ENCODE measurements at regions not wholly inside any gene's neighbourhood (a gene's known extent, or its start where the extent isn't known, plus 50 kb on each side); places are given as distances from the start of the nearest gene placed in this dataset.

- Mint-ChIP-seq H3K4me1 (no peaks in the 10 kb centered on the region), H3K4me3 (no peak overlapping the region), H3K9me3 (ENCODE audit: low read depth) (peaks cover 4% of the 10 kb centered on the region), H3K27me3 (no peaks in the 10 kb centered on the region), H3K36me3 (no peaks in the 10 kb centered on the region), H3K27ac (no peak overlapping the region)
- CTCF ChIA-PET: no interaction called here
- no peak for ATAC-seq
- no peak for DNase-seq
Measured at GRCh38 chr12:24302708-24303107, 353.2 kb upstream of the SOX5 start.

- H3K4me1 Mint-ChIP-seq: no peaks in the 10 kb centered on the region
- no peaks in the 10 kb centered on the region for H3K27me3 Mint-ChIP-seq
- DNase-seq (no peak), ATAC-seq (no peak)
- CTCF ChIA-PET: no interaction called here
- H3K27ac Mint-ChIP-seq: no peak overlapping the region
- no peaks in the 10 kb centered on the region for H3K36me3 Mint-ChIP-seq
- no peaks in the 10 kb centered on the region for H3K9me3 Mint-ChIP-seq (ENCODE audit: low read depth)
- H3K4me3 Mint-ChIP-seq: no peak overlapping the region
Measured at GRCh38 chr12:24297516-24297915, 348.0 kb upstream of the SOX5 start.

GRCh38 chr12:24293549-24293948 is 344.1 kb upstream of the SOX5 start:
- Mint-ChIP-seq H3K36me3 (no peaks in the 10 kb centered on the region), H3K4me3 (no peak overlapping the region), H3K27ac (no peak overlapping the region), H3K27me3 (no peaks in the 10 kb centered on the region), H3K4me1 (no peaks in the 10 kb centered on the region), H3K9me3 (ENCODE audit: low read depth) (no peaks in the 10 kb centered on the region)
- CTCF ChIA-PET: no interaction called here
- DNase-seq (no peak), ATAC-seq (no peak)

GRCh38 chr12:24287963-24288362 is 338.5 kb upstream of the SOX5 start:
- Mint-ChIP-seq H3K27ac (no peak overlapping the region), H3K27me3 (no peaks in the 10 kb centered on the region), H3K4me3 (no peak overlapping the region), H3K4me1 (no peaks in the 10 kb centered on the region), H3K36me3 (no peaks in the 10 kb centered on the region), H3K9me3 (ENCODE audit: low read depth) (no peaks in the 10 kb centered on the region)
- DNase-seq: no peak
- no peak for ATAC-seq
- CTCF ChIA-PET: no interaction called here

GRCh38 chr12:24285448-24285847 is 336.0 kb upstream of the SOX5 start:
- DNase-seq: no peak
- ATAC-seq: no peak
- no peaks in the 10 kb centered on the region for H3K27me3 Mint-ChIP-seq
- no peaks in the 10 kb centered on the region for H3K9me3 Mint-ChIP-seq (ENCODE audit: low read depth)
- CTCF ChIA-PET: no interaction called here
- H3K27ac Mint-ChIP-seq: no peak overlapping the region
- H3K4me1 Mint-ChIP-seq: no peaks in the 10 kb centered on the region
- H3K4me3 Mint-ChIP-seq: no peak overlapping the region
- H3K36me3 Mint-ChIP-seq: no peaks in the 10 kb centered on the region

- CTCF ChIA-PET: no interaction called here
- ATAC-seq: no peak
- no peak overlapping the region for H3K4me3 Mint-ChIP-seq
- no peaks in the 10 kb centered on the region for H3K36me3 Mint-ChIP-seq
- H3K9me3 Mint-ChIP-seq (ENCODE audit: low read depth): no peaks in the 10 kb centered on the region
- no peaks in the 10 kb centered on the region for H3K27me3 Mint-ChIP-seq
- H3K27ac Mint-ChIP-seq: no peak overlapping the region
- DNase-seq: no peak
- no peaks in the 10 kb centered on the region for H3K4me1 Mint-ChIP-seq
Measured at GRCh38 chr12:24281341-24281740, 331.9 kb upstream of the SOX5 start.

- ATAC-seq (no peak), DNase-seq (no peak)
- Mint-ChIP-seq H3K4me1 (no peaks in the 10 kb centered on the region), H3K36me3 (no peaks in the 10 kb centered on the region), H3K27ac (no peak overlapping the region), H3K9me3 (ENCODE audit: low read depth) (no peaks in the 10 kb centered on the region), H3K27me3 (no peaks in the 10 kb centered on the region), H3K4me3 (no peak overlapping the region)
- CTCF ChIA-PET: no interaction called here
Measured at GRCh38 chr12:24280056-24280842, 330.8 kb upstream of the SOX5 start.

GRCh38 chr12:24278832-24279231 is 329.4 kb upstream of the SOX5 start:
- no peak overlapping the region for H3K27ac Mint-ChIP-seq
- CTCF ChIA-PET: no interaction called here
- no peaks in the 10 kb centered on the region for H3K9me3 Mint-ChIP-seq (ENCODE audit: low read depth)
- DNase-seq (no peak), ATAC-seq (no peak)
- H3K4me1 Mint-ChIP-seq: no peaks in the 10 kb centered on the region
- no peak overlapping the region for H3K4me3 Mint-ChIP-seq
- no peaks in the 10 kb centered on the region for H3K36me3 Mint-ChIP-seq
- H3K27me3 Mint-ChIP-seq: no peaks in the 10 kb centered on the region

- no peaks in the 10 kb centered on the region for H3K9me3 Mint-ChIP-seq (ENCODE audit: low read depth)
- ATAC-seq: no peak
Measured at GRCh38 chr12:24270965-24271364, 321.5 kb upstream of the SOX5 start.

GRCh38 chr12:24270464-24270863 is 321.0 kb upstream of the SOX5 start:
- no peaks in the 10 kb centered on the region for H3K4me1 Mint-ChIP-seq
- no peak overlapping the region for H3K4me3 Mint-ChIP-seq
- DNase-seq (no peak), ATAC-seq (no peak)
- H3K27me3 Mint-ChIP-seq: no peaks in the 10 kb centered on the region
- CTCF ChIA-PET: no interaction called here
- no peaks in the 10 kb centered on the region for H3K36me3 Mint-ChIP-seq
- H3K27ac Mint-ChIP-seq: no peak overlapping the region
- H3K9me3 Mint-ChIP-seq (ENCODE audit: low read depth): no peaks in the 10 kb centered on the region

More at GRCh38 chr12:24270965-24271364, 321.5 kb upstream of the SOX5 start:
- Mint-ChIP-seq H3K27me3 (no peaks in the 10 kb centered on the region), H3K27ac (no peak overlapping the region), H3K4me3 (no peak overlapping the region), H3K4me1 (no peaks in the 10 kb centered on the region), H3K36me3 (no peaks in the 10 kb centered on the region)
- CTCF ChIA-PET: no interaction called here
- DNase-seq: no peak

- Mint-ChIP-seq H3K4me1 (no peaks in the 10 kb centered on the region), H3K27ac (no peak overlapping the region), H3K27me3 (no peaks in the 10 kb centered on the region), H3K4me3 (no peak overlapping the region), H3K9me3 (ENCODE audit: low read depth) (no peaks in the 10 kb centered on the region), H3K36me3 (no peaks in the 10 kb centered on the region)
- DNase-seq: no peak
- CTCF ChIA-PET: no interaction called here
- no peak for ATAC-seq
Measured at GRCh38 chr12:24268663-24269186, 319.3 kb upstream of the SOX5 start.

- H3K36me3 Mint-ChIP-seq: no peaks in the 10 kb centered on the region
- H3K4me1 Mint-ChIP-seq: no peaks in the 10 kb centered on the region
- H3K9me3 Mint-ChIP-seq (ENCODE audit: low read depth): no peaks in the 10 kb centered on the region
- H3K4me3 Mint-ChIP-seq: no peak overlapping the region
- CTCF ChIA-PET: no interaction called here
- DNase-seq (no peak), ATAC-seq (no peak)
- H3K27me3 Mint-ChIP-seq: no peaks in the 10 kb centered on the region
- H3K27ac Mint-ChIP-seq: no peak overlapping the region
Measured at GRCh38 chr12:24266982-24267381, 317.5 kb upstream of the SOX5 start.

GRCh38 chr12:24256684-24257083 is 307.2 kb upstream of the SOX5 start:
- ATAC-seq (no peak), DNase-seq (no peak)
- Mint-ChIP-seq H3K36me3 (no peaks in the 10 kb centered on the region), H3K4me1 (no peaks in the 10 kb centered on the region), H3K27me3 (no peaks in the 10 kb centered on the region), H3K9me3 (ENCODE audit: low read depth) (no peaks in the 10 kb centered on the region), H3K4me3 (no peak overlapping the region), H3K27ac (no peak overlapping the region)
- CTCF ChIA-PET: no interaction called here

- no peak overlapping the region for H3K4me3 Mint-ChIP-seq
- CTCF ChIA-PET: no interaction called here
- DNase-seq (no peak), ATAC-seq (no peak)
- H3K9me3 Mint-ChIP-seq (ENCODE audit: low read depth): no peaks in the 10 kb centered on the region
- H3K27ac Mint-ChIP-seq: no peak overlapping the region
- no peaks in the 10 kb centered on the region for H3K27me3 Mint-ChIP-seq
- no peaks in the 10 kb centered on the region for H3K4me1 Mint-ChIP-seq
- H3K36me3 Mint-ChIP-seq: no peaks in the 10 kb centered on the region
Measured at GRCh38 chr12:24255920-24256665, 306.6 kb upstream of the SOX5 start.
